ENCODE measurements at regions not wholly inside any gene's neighbourhood (a gene's known extent, or its start where the extent isn't known, plus 50 kb on each side); places are given as distances from the start of the nearest gene placed in this dataset.

DNA sequence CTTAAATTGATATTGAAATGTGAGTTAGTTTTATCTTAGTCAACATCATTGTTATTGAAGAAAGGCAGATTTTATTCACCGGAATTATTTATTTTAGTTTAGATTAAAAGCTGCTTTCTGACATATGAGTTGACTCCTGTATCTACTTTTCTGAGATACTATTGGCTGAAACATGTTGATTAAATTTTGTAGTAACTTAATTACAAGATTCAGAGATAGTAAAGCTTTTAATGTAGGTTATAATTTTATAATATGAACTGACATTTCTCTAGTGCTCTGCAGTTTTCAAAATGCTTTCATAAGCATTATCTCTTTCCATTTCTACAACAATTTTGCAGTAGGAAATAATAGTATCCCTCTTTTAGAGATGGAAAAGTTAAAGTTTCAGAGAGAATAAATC lies 616.0 kb downstream of the USP25 start:
- 98% methylated on average over 1 of the region's 1 CpG for WGBS
- H3K36me3 ChIP-seq: no peaks in the 10 kb centered on the region
- no peak overlapping the region for H3K27ac ChIP-seq
- no peaks in the 10 kb centered on the region for H3K27me3 ChIP-seq
- no peak for TF ChIP-seq EP300 (IDR thresholded peaks at IDR 0.05)
- no peak for TF ChIP-seq POLR2AphosphoS5 (IDR thresholded peaks at IDR 0.05)
- no peak for TF ChIP-seq POLR2A (IDR thresholded peaks at IDR 0.05)
- TF ChIP-seq, protein P1, sequence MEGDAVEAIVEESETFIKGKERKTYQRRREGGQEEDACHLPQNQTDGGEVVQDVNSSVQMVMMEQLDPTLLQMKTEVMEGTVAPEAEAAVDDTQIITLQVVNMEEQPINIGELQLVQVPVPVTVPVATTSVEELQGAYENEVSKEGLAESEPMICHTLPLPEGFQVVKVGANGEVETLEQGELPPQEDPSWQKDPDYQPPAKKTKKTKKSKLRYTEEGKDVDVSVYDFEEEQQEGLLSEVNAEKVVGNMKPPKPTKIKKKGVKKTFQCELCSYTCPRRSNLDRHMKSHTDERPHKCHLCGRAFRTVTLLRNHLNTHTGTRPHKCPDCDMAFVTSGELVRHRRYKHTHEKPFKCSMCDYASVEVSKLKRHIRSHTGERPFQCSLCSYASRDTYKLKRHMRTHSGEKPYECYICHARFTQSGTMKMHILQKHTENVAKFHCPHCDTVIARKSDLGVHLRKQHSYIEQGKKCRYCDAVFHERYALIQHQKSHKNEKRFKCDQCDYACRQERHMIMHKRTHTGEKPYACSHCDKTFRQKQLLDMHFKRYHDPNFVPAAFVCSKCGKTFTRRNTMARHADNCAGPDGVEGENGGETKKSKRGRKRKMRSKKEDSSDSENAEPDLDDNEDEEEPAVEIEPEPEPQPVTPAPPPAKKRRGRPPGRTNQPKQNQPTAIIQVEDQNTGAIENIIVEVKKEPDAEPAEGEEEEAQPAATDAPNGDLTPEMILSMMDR (IDR thresholded peaks at IDR 0.05): no peak
- H3K9me3 ChIP-seq: no peaks in the 10 kb centered on the region
- no peak for DNase-seq (ENCODE audit: low spot score in 2 of 2)
- no peaks in the 10 kb centered on the region for H3K4me1 ChIP-seq
- no peak overlapping the region for H3K4me3 ChIP-seq

DNA sequence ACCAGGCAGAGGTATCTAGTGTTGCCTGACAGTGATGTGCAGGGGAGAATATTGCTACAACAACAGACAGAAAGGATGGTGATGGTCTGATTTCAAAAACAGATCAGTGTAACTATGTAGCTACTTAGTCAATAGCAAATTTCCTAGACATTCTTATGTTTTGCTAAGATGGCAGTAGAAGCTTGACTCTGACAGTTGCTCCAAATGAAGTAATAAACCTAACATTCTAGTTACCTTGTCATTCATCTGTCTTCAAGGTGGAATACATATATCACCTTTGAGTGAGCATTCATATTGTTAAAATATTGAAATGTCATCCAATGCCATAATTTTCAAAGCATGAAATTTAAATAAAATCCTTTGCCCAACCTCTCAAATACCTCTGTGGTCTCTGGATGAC lies 617.4 kb downstream of the USP25 start:
- Histone ChIP-seq H3K4me3 (no peak overlapping the region), H3K4me1 (no peaks in the 10 kb centered on the region), H3K36me3 (no peaks in the 10 kb centered on the region), H3K9me3 (no peaks in the 10 kb centered on the region), H3K27me3 (no peaks in the 10 kb centered on the region), H3K27ac (no peak overlapping the region)
- TF ChIP-seq EP300 (IDR thresholded peaks at IDR 0.05) (no peak), POLR2AphosphoS5 (IDR thresholded peaks at IDR 0.05) (no peak), POLR2A (IDR thresholded peaks at IDR 0.05) (no peak)
- TF ChIP-seq, protein P1 (IDR thresholded peaks at IDR 0.05): no peak
- DNase-seq (ENCODE audit: low spot score in 2 of 2): no peak

DNA sequence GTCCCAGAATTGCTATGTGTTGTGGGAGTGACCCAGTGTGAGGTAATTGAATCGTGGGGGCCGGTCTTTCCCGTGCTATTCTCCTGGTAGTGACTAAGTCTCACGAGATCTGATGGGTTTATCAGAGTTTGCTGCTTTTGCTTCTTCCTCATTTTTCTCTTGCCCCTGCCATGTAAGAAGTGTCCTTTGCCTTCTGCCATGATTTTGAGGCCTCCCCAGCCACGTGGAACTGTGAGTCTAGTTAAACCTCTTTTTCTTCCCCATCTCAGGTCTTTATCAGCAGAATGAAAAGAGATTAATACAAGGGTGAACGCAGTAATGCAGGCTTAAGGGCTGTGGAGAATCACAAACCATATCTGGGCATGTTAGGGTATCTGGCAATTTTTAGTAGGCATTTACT lies 624.0 kb downstream of the USP25 start:
- Histone ChIP-seq H3K4me3 (no peak overlapping the region), H3K27me3 (no peaks in the 10 kb centered on the region), H3K27ac (no peak overlapping the region), H3K36me3 (no peaks in the 10 kb centered on the region), H3K4me1 (no peaks in the 10 kb centered on the region), H3K9me3 (no peaks in the 10 kb centered on the region)
- TF ChIP-seq POLR2A (IDR thresholded peaks at IDR 0.05) (no peak), POLR2AphosphoS5 (IDR thresholded peaks at IDR 0.05) (no peak), EP300 (IDR thresholded peaks at IDR 0.05) (no peak)
- TF ChIP-seq, protein P1 (IDR thresholded peaks at IDR 0.05): no peak
- DNase-seq (ENCODE audit: low spot score in 2 of 2): no peak
- 87% methylated on average over 6 of the region's 6 CpGs for WGBS

DNA sequence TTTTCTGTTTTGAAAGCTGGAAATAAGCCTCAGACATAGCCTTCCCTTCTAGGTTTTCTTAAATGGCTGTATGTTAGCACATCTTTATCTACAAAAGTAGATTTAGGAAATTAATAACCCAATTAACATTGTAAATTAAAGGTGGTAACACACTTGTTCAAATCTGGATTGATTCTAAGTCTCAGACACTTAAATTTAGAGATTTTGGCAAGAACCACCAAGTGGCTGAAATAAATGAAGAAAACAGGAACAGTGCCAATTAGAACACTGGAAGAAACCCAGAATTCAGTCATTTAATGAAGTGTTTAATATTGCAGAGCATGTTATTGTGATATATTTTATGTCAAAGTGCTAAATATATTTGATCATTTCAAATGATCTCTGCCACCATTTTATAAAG lies 628.2 kb downstream of the USP25 start:
- no peak for TF ChIP-seq EP300 (IDR thresholded peaks at IDR 0.05)
- TF ChIP-seq, protein P1 (IDR thresholded peaks at IDR 0.05): no peak
- TF ChIP-seq POLR2AphosphoS5 (IDR thresholded peaks at IDR 0.05): no peak
- TF ChIP-seq POLR2A (IDR thresholded peaks at IDR 0.05): no peak
- Histone ChIP-seq H3K9me3 (no peaks in the 10 kb centered on the region), H3K4me3 (no peak overlapping the region), H3K4me1 (no peaks in the 10 kb centered on the region), H3K36me3 (no peaks in the 10 kb centered on the region), H3K27ac (no peak overlapping the region), H3K27me3 (no peaks in the 10 kb centered on the region)
- DNase-seq (ENCODE audit: low spot score in 2 of 2): no peak

DNA sequence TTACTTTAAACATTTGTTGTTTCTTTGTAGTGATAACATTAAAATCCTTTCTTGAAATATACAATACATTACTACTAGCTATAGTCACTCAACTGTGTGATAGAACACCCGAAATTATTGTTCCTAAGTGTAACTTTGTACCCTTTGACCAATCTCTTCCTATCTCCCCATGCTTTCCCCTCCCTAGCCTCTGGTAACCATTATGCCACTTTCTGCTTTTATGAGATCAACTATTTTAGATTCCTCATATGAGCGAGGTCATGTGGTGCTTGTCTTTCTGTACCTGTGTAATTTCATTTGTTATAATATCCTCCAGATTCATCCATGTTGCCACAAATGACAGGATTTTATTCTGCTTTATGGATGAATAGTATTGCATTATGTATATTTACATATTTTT lies 629.0 kb downstream of the USP25 start:
- no peak for TF ChIP-seq POLR2A (IDR thresholded peaks at IDR 0.05)
- TF ChIP-seq POLR2AphosphoS5 (IDR thresholded peaks at IDR 0.05): no peak
- TF ChIP-seq EP300 (IDR thresholded peaks at IDR 0.05): no peak
- TF ChIP-seq, protein P1 (IDR thresholded peaks at IDR 0.05): no peak
- no peaks in the 10 kb centered on the region for H3K4me1 ChIP-seq
- no peaks in the 10 kb centered on the region for H3K27me3 ChIP-seq
- no peaks in the 10 kb centered on the region for H3K36me3 ChIP-seq
- no peak for DNase-seq (ENCODE audit: low spot score in 2 of 2)
- H3K27ac ChIP-seq: no peak overlapping the region
- no peaks in the 10 kb centered on the region for H3K9me3 ChIP-seq
- WGBS: 95% methylated on average over 2 of the region's 2 CpGs
- H3K4me3 ChIP-seq: no peak overlapping the region

Data from suprapubic skin (tissue), 4 donors.